Umbilical cord (tissue), 1 donor: ENCODE measurements at regions not wholly inside any gene's neighbourhood (a gene's known extent, or its start where the extent isn't known, plus 50 kb on each side); places are given as distances from the start of the nearest gene placed in this dataset.

ENCODE experiments used
- DNase-seq: peaks from one replicate; pipeline ENCODE4 v3.0.0-alpha.2; 2015; ENCODE audit warnings: low spot score

DNA sequence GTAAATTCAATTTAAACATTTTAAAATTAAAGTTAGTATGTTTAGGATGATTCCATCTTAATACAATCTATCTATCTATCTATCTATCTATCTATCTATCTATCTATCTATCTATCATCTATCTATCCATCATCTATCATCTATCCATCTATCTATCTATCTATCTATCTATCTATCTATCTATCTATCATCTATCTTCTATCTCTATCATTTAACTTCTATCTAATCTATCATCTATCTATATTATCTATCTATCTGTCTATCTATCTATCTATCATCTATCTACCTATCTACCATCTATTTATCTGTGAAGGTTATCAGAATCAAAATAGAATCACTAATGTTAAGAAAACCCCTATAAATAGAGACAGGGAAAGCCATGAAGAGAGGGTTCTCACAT, 78.3 kb downstream of the RAMP3 start:
- no peak for DNase-seq

DNA sequence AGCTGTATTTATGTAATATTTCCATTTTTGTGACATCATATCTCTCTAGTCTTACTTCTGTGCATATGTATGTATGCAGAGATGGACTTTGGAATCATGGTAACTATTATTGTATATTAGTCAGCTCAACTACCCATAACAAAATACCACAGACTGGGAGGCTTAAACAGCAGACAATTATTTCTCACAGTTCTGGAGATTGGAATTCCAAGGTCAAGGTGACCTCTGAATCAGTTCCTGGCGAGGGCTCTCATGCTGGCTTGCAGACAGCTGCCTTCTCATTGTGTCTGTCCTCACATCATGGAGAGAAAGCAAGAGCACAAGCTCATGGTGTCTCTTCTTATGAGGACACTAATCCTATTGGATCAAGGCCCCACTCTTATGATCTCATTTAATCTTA, 79.1 kb downstream of the RAMP3 start:
- DNase-seq = no peak

DNA sequence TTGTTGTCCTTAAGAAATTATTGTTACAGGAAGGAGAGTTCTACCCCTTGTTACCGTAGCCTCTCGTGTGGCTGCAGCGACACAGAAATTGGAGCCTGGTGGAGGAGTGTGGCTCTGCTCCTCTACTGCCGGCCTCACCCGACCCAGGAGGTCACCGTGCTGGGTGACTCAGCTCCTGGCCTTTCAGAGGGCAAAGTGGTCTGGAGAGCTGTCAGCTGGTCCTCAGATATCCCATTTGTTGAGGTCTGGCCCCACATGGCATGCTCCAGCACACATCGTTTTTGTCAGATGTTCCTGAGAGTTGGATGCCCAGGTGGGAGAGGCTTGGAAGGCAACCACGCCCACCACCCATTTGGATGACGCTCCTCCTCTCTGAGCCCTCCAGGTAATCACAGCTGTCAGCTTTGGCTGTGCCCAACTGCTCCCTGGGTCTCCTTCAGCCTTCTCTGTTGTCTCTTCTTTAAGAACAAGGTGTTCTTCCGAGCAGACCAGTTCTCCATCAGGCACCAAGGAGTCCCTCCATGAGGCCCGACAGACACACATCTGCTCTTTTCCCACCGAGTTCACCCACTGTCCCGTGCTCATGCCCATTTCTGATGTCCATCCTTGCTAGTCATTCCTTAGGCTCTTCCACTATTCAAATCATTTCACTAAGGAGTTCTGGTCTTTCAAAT, 80.3 kb downstream of the RAMP3 start:
- DNase-seq = no peak

DNA sequence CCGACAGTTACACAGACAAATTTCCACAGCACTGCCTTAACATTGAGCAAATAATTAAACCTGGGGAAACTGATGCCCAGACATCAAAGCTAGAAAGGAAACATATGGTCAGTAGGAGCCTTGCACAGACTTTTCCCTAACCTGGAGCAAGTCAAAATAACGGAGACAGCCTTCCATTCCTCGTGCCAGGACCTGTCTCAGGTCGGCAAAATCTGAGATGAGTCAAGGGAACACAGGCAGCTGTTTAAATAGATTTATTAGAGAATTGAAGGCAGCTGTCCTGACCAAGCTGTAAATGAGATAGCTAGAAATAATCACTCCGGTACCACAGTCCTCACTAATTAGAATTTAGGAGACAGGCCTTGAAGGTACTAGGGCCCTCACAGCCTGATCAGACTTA, 81.2 kb downstream of the RAMP3 start:
- no peak for DNase-seq

DNA sequence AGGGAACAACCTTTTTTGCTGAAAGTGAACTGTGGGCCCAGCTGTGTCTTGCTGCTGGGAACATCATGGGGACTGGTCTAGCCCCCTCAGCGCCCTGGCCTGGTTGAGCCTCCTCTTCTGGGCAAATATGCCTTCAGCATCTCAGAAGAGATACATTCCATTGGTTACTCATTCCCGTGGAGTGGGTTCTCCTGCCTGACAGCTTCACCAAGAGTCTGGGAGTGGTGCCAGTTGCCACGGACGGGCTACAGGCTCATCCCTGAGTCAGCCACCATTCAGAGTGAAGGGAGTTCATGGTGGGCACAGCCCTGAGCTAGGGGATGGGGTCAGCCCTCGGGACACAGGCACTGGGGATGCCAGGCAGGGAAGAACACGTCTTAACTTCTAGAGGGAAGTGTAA, 81.9 kb downstream of the RAMP3 start:
- DNase-seq = no peak

DNA sequence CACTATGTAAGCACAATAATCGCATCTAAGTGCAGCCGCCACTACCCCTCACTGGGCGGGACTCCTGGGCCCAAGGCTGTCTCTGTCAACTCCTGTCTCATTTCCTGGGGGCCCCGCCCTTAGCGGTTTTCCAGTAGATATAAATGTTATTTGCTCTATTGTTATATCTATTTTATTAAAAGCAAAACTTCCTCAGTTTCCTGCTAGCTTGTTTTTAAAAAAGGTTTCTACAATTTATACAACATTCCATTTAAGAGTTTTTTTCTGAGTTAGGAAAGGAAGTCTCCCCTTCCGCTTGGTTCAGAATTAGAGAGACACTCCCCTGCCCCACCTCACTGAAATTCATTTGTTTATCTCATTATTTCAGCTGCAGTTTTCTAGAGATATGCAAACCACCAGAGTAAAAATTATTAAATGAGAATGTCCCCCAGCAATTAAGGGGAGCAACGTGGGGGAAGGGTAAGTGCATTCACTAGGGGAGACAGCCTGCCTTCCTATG, 82.7 kb downstream of the RAMP3 start:
- peak; percentile 4 for DNase-seq

DNA sequence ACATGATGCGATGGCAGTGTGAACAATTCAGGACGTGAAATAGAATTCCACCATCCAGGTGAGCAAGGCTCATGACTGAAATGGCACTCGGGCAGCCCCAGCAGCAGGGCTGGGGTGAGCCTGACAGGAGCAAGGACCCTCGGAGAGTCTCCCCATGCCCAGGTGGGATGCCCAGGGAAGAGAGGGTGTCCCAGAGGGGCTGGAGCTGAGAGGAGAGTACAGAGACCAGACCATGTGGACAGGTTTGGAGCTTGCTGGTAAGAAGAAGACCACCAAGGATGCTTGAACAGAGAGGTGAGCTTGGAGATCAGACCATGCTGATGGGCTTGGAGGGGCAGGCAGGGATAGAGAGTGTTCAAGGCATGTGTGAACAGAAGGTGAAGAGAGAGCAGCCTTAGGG, 83.3 kb downstream of the RAMP3 start:
- no peak for DNase-seq

DNA sequence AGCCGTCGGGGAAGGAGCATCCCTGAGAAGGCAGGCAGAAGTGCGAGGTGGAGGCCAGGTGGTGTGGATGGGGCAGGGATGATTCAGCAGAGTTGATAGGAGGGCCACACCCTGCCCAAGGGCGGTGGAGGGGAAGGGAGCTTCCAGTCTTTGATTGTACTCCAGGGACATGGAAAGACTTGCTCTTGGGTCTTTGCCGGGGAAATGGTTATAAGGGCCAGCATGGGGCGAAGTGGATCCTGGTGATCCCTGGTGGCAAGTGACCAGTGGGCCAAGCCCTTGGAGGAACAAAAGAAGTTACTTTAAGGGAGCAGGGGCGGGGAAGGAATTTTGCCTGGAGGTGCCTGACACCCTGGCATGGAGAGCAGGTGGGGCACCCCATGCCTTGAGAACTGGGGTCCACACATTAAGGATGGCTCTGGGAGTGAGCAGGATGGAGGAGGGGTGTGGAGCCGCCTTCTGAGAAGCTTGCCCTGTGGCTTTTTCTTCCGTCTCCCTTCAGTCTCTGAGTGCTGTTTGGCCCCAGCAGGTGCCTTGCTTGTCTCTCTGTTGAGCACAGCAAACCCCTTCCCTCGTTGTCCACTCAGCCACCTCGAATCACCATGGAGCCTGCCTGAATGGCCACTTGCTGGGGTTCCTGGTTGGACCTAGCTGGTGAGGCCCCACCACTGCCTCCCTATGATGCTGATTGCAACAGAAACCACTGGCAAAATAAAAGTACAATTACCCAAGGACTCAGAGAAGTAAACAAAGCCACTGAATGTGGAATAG, 83.9 kb downstream of the RAMP3 start:
- no peak for DNase-seq

DNA sequence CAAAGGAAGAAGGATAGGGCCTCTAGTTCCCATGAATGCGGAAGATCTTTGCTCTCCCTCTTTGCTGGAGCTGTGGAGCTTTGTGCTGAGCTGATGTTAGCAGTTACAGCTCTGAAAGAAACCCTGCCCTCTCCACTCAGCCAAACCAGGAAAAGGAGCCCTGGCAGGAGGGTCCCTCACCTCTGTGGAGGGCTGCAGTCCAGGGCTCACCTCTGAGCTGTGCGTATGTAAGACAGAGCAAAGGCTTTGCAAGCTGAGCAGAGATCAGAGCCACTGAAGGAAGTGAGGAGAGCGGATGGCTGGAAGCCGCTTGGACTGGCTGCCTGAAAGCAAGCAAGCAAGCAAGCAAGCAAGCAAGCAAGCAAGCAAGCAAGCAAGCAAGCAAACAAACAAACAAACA, 84.7 kb downstream of the RAMP3 start:
- DNase-seq = no peak

DNA sequence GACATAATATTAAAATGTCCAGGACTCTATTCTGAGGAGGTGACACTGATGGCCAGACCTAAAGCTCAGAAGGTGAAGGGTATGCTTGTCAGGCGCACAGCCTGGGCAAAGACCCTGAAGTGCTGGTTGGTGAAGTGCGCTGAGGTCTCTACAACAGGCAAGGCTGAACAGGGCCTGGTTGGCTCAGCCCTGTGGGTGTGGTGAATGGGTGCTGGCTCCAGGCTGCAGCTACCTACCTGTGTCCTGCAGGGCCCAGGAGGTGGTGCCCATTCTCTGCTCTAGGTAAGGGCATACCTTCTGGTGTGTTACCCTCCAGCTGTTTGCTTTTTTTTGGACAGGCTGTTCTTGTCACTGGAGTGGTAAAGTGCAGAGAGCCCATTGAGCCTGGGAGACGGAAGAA, 85.1 kb downstream of the RAMP3 start:
- no peak for DNase-seq

DNA sequence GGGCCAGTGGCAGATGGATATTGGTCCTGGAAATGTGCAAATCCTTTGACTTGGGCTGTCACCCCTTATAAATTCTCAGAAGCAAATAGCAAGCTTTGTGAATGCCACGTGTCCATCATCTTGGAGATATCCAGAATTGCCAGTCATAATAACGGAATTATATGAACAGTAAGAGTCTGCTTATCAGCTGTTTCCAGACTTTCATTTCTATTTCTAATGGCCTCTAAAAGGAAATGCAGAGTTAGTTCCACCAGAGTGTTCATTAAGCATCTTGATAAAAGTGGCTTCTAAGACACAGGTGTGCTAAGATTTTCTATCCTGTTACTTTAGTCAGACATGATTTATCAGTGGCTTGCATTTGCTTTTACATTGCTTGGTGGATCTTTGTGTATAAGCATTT, 87.4 kb downstream of the RAMP3 start:
- no peak for DNase-seq

DNA sequence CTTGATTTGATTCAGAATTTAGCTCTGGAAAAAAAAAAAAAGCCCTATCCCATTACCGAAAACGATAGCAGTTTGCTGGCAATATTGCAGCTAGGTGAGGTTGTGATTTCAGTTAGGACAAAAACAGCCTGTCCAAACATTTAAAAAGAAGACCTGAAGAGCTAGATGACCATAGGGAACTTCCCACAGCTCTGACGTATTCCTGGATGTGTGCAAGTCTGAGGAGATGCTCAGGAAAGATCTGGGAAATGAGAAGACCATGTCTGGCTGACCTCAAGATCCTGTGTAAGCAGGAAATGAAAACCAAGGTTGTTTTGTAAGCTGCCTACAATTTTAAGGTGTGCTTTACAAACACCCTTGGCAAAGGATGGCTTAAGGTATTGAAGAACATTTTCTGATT, 88.7 kb downstream of the RAMP3 start:
- no peak for DNase-seq

DNA sequence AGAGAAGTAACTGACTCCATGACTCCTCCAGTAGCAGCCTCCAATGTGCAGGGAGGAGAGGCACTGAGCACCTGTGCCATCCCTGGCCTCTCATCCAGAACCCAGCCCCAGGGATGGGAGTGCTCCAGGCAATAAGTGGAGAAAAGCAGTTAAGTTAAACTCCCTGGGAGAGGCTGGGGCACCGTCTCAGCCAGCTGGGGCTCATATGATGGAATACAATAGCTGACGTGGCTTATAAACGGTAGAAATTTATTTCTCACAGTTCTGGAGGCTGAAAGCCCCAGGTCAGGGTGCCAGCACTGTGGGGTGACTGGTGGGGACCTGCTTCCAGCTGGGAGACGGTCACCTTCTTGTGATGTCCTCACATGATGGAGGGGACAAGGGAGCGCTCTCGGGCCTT, 94.7 kb downstream of the RAMP3 start:
- DNase-seq = no peak

DNA sequence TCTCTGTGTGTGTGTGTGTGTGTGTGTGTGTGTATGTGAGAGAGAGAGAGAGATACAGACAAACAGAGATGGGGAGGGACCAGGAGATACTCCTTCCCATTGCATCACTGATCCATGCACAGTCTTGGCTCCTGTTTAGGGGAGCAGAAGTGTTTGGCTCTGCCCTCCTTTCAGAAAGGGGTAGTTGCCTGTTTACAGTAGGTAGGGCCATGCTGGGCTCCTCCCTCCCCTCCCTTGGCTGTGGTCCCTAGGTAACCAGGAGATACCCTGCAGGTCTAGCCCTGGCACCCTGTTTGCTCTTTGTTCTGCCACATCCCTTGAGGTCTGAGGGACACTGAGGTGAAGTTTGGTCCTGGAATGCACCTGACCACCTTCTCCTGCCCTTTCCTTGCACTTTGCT, 95.3 kb downstream of the RAMP3 start:
- no peak for DNase-seq

DNA sequence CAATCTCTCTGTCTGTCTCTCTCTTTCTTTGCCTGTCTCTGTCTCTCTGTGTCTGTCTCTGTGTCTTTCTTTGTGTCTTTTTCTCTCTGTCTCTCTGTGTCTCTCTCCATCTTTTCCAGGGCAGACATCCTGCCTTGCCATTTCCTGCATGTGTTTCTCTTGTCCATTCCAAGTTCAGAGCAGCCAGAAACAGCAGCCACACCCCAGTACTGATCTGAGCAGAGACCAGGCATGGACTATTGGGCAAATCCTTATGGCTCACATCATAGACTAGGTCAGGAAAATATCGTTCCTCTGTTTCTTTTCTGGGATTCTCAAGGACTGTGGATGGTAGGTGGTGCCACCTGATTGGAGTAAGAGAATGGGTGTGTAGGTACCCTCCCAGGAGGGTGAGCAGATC, 95.8 kb downstream of the RAMP3 start:
- DNase-seq = peak; percentile 12

DNA sequence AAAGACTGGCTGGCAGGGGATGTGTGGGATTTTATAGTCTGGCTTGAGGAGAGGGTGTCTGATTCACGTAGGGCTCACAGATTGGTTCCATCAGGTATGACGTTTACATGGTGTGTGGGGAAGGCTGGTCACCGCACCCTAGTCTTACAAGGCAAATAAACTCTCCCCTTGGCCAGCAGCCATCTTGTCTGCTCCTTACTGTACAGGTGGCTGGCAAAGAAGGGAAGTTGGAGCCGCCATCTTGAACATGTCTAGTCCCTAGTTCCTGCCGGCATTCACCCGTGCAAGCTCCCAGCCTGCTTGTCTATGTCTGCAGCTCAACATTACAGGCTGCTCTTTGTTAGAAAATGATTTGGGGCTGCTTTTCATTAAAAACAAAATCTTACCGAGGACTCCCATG, 97.6 kb downstream of the RAMP3 start:
- no peak for DNase-seq

DNA sequence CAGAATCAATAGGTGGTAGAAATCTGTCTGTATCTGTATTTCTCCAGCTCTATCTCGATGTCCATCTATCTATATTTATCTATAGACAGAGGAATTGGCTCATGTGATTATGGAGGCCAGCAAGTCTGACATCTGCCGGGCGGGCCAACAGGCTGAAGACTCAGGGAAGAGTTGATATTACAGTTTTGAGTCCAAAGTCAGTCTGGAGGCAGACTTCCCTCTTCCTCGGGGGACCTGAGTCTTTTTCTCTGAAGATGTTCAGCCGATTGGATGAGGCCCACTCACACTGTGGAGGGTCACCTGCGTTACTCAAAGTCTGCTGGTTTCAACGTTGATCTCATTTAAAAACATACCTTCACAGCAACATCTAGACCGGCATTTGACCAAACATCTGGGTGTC, 98.7 kb downstream of the RAMP3 start:
- DNase-seq = no peak

DNA sequence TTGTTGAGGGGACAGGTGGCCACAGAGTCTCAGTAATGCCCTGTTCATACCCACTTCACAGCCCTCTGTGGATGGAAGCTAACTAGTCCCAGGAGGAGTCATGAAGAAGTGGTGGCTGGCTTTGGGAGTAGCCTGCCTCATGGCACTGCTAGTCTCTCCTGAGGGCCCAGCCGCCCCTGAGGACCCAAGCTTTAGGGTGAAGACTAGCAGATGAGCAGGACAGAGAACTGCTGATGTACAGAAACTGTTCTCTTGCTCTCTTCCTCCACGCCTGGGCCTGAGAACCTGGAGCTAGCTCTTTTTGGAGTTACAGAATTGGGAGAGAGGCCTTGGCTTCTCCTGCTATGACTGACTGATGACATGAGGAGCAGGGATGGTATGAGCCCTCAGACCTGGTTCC, 99.2 kb downstream of the RAMP3 start:
- DNase-seq = no peak

DNA sequence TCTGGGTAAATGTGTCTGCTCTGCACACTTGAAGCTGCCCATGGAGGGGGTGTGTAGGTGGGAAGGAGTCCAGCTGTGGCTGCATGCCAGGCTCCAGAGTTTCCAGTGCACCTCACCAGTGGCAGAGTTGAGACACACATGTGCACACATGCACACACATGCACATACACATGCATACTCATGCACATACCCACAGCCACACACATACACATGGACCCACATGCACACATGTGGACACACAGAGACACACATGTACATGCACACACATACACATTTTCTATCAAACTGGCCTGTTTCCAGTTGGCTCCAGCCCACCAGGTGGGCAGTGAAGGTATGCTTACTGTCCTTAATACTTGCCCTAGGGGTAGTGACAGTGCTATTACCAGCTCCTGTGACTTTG, 99.7 kb downstream of the RAMP3 start:
- no peak for DNase-seq

DNA sequence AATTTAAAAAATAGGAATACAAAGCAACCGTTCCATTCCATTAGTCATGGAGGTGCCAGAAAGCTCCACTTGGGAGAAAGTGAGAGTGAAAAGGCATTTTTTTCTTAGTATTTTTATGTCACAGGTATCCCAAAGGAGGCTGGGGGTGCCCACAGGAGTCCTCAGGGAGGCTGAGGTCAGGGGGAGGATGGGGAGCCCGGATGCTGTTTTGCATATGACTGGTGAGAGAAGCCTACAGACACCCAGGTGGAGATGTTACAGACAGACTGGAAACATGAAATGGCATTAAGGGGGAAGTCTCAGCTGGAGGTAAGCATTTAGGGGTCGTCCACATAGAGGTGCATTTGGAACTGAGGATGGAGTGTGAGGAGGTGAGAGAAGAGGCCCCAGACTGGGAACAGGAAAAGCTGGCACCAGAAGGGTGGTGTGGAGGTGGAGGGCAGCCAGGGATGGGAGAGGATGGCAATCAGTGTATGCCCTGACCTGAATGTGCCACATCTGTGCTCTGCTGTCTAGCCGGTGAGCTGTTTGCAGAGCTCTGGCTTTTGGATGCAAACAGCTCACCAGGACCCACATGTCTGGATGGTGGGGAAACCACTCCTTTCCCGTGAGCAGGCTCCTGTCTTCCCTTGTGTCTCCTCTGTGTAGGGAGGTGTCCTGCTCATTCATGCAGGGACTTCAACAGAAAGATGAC, 101.1 kb downstream of the RAMP3 start:
- DNase-seq = no peak

DNA sequence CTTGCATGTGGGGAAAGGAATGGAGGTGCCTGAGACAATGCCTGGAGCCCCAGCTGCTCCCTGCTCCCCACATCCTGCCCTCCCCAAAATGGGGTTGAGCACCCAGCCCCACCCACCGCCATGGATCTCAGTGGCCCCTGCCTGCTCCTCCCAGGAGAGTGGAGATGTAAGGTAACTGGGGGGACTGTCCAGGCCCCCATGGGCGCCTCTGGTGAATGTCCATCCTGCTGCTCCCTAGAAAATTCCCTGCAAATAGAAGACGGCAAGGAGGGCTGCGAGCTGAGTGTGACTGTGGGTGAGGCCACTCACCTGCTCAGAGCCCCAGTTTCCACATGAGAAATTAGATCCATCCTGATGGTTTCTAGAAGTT, 101.6 kb downstream of the RAMP3 start:
- DNase-seq = no peak

DNA sequence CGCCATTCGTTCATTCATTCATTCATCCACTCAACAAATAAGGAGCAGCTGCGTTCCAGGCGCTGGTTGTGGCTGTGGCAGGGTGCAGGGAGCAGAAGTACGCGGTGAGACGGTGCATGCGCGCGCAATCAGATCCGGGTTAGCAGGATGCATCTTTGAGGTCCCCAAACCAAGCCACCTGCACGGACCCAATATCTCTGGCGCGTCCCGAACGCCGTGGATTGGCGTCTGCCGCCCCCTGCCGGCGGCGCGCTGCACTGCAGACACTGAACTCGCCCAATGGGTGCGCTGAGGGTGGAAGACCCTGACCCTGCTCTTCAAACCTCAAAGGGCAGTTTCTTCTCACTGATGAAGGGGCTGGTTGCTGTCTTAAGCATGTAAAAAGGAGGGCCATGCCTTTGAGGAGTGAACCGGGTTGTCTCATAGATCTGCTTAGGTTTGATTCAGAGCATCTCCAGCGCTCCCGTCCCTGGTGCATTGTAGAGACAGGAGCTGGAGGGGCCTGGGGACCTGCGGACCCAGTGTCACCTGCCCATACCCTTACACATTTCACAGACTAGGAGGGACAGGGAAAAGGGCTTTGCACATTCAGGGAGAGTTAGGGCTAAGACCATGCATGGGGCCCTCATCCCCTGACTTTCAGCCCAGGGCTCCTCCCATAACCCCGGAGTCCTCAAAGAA, 102.5 kb downstream of the RAMP3 start:
- DNase-seq = peak; percentile 12
